Mesothelial cell of epicardium (in vitro differentiated cells): ENCODE measurements at regions not wholly inside any gene's neighbourhood (a gene's known extent, or its start where the extent isn't known, plus 50 kb on each side); places are given as distances from the start of the nearest gene placed in this dataset.

Experiments
- DNase-seq, 2 experiments: peaks; one replicate each; pipeline ENCODE4 v3.0.0; 2021; ENCODE audit warnings: low spot score in 2 of 2; ENCODE audit not compliant: unreplicated experiment in 2 of 2
- H3K27ac Mint-ChIP-seq: 2 replicates; pipeline ENCODE4 v1.8.0; 2021; ENCODE audit warnings: mixed read lengths
- H3K27me3 Mint-ChIP-seq: 2 replicates; pipeline ENCODE4 v1.8.0; 2021; ENCODE audit warnings: low read depth, mixed read lengths
- H3K36me3 Mint-ChIP-seq: 2 replicates; pipeline ENCODE4 v1.8.0; 2021; ENCODE audit warnings: mixed read lengths
- H3K4me1 Mint-ChIP-seq: 2 replicates; pipeline ENCODE4 v1.8.0; 2021; ENCODE audit warnings: mixed read lengths
- H3K4me3 Mint-ChIP-seq: 2 replicates; pipeline ENCODE4 v1.8.0; 2021; ENCODE audit warnings: mild to moderate bottlenecking, moderate library complexity, mixed read lengths
- H3K9me3 Mint-ChIP-seq: 2 replicates; pipeline ENCODE4 v1.8.0; 2021; ENCODE audit warnings: mixed read lengths
- CTCF ChIP-seq: fragments of 200-600 bp; sonication (generic); IDR thresholded peaks from one replicate; pipeline ENCODE4 v1.5.0; 2021; ENCODE audit warnings: antibody characterized with exemption; ENCODE audit not compliant: unreplicated experiment

DNA sequence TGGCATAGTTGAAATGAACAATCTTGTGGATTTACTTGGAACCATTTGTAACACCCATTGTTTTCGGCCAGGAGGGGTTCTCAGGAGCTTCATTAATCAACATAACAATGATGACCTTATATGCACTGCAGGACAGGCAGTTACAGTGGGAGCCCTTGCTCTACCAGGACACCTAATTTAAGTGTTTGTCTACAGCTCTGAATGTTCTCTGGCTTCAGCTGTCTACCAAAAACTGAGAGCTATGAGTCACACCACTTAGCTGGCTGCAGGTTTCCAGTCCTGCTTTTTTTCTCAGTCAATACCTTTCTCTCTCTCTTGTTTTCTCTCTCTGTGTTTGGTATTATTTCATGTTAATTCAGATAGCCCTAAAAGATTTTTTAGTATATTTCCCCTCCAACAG lies 105.4 kb upstream of the MBNL2 start:
- H3K4me3 Mint-ChIP-seq = no peak overlapping the region
- no peaks in the 10 kb centered on the region for H3K9me3 Mint-ChIP-seq
- no peaks in the 10 kb centered on the region for H3K36me3 Mint-ChIP-seq
- peaks cover 59% of the 10 kb centered on the region for H3K4me1 Mint-ChIP-seq
- no peaks in the 10 kb centered on the region for H3K27me3 Mint-ChIP-seq
- DNase-seq = no peak
- no peak for TF ChIP-seq CTCF
- H3K27ac Mint-ChIP-seq = peak overlapping the region; percentile 62

GRCh38 chr13:97117388-97117910 lies 104.7 kb upstream of the MBNL2 start:
- TF ChIP-seq CTCF = no peak
- Mint-ChIP-seq H3K27ac (no peak overlapping the region), H3K4me3 (no peak overlapping the region), H3K4me1 (peaks cover 60% of the 10 kb centered on the region), H3K9me3 (no peaks in the 10 kb centered on the region), H3K36me3 (no peaks in the 10 kb centered on the region), H3K27me3 (no peaks in the 10 kb centered on the region)
- DNase-seq = no peak

DNA sequence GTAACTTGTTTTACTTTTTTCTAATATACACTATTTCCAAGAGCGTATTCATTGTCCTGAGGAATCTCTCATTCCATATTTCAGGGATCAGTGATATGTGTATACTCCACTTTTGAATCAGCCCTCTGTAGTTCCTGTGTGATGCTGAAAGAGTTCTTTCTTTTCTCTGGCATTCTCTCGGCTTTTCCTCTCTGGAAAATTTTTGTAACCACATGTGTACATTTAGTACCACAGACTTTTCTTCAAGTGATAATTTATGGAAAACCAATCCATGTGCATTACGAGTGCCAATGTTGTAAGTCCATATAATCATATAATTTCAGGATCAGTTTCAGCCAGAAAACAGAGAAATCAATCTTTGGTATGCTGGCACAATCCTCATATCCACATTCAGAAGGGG lies 102.2 kb upstream of the MBNL2 start:
- Mint-ChIP-seq H3K27ac (no peak overlapping the region), H3K4me3 (no peak overlapping the region), H3K9me3 (no peaks in the 10 kb centered on the region), H3K36me3 (no peaks in the 10 kb centered on the region), H3K27me3 (no peaks in the 10 kb centered on the region), H3K4me1 (peaks cover 61% of the 10 kb centered on the region)
- DNase-seq = no peak
- TF ChIP-seq CTCF = no peak

- peaks cover 61% of the 10 kb centered on the region for H3K4me1 Mint-ChIP-seq
- no peak for TF ChIP-seq CTCF
- no peaks in the 10 kb centered on the region for H3K36me3 Mint-ChIP-seq
- DNase-seq = no peak
- no peak overlapping the region for H3K27ac Mint-ChIP-seq
- no peak overlapping the region for H3K4me3 Mint-ChIP-seq
- no peaks in the 10 kb centered on the region for H3K9me3 Mint-ChIP-seq
- no peaks in the 10 kb centered on the region for H3K27me3 Mint-ChIP-seq
These were observed 101.8 kb upstream of the MBNL2 start for GRCh38 chr13:97120346-97120745.

- no peak for DNase-seq
- Mint-ChIP-seq H3K27me3 (no peaks in the 10 kb centered on the region), H3K9me3 (no peaks in the 10 kb centered on the region), H3K36me3 (no peaks in the 10 kb centered on the region), H3K4me1 (peaks cover 62% of the 10 kb centered on the region), H3K4me3 (no peak overlapping the region), H3K27ac (no peak overlapping the region)
- no peak for TF ChIP-seq CTCF
These were observed 101.2 kb upstream of the MBNL2 start for GRCh38 chr13:97120976-97121375.

DNA sequence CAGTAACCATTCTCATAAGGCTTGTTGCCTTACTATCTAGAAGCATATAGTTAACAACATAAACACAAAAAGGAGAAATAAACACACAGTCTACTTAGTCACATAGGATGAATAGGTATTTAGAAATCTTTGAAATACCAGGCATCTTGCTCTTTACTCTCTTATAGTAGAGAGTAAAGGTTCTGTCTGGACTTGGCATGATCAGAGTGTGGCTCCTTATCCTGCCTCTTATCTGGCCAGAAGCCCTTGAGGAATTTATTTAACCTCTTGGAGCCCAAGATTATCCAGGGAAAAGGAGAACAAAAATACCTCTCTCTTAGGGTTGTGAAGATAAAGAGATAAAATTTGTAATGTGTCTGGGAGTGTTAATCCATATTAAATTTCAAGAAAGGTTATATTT lies 100.2 kb upstream of the MBNL2 start:
- H3K4me3 Mint-ChIP-seq = no peak overlapping the region
- no peak for DNase-seq
- H3K27ac Mint-ChIP-seq = peak overlapping the region; percentile 27

More for the DNA sequence above, 100.2 kb upstream of the MBNL2 start:
- H3K36me3 Mint-ChIP-seq = no peaks in the 10 kb centered on the region
- TF ChIP-seq CTCF = no peak
- H3K4me1 Mint-ChIP-seq = peaks cover 62% of the 10 kb centered on the region
- no peaks in the 10 kb centered on the region for H3K9me3 Mint-ChIP-seq
- no peaks in the 10 kb centered on the region for H3K27me3 Mint-ChIP-seq
